LNCaP clone FGC (cell line): ENCODE measurements at regions not wholly inside any gene's neighbourhood (a gene's known extent, or its start where the extent isn't known, plus 50 kb on each side); places are given as distances from the start of the nearest gene placed in this dataset.

Source experiments
- DNase-seq: peaks from one replicate; pipeline ENCODE4 v3.0.0-alpha.2; 2011; ENCODE audit warnings: low read depth
- H3K4me3 ChIP-seq: 2 replicates; pipeline ENCODE4 v1.5.1; 2011; ENCODE audit warnings: mild to moderate bottlenecking, low read depth, low read length, control low read depth
- TF ChIP-seq, protein P1 (sequence below): IDR thresholded peaks from 2 replicates; pipeline ENCODE4 v1.5.1; 2012; ENCODE audit warnings: mild to moderate bottlenecking; ENCODE audit not compliant: control insufficient read depth, insufficient read depth; ENCODE audit errors: extremely low read depth

DNA sequence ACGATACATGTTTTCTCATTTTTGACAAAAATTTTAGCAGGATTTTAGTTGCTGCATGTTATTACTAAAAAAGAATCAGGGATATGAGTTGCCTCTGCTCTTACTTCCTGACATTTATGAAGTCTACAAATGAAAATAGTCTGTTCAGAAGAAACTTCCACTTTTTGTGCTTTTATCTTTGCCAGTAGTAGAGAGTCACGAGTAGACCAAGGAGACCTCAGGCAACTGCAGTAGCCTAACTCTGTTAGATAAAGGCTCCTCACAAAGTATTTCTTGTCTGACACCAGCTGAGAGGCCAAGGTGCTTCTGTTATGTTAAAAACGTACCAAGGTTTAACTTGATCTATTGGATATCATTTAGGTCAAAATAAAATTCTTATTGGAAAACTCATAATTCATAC is 333.9 kb downstream of the NR2F1-AS1 start:
- TF ChIP-seq, protein P1, sequence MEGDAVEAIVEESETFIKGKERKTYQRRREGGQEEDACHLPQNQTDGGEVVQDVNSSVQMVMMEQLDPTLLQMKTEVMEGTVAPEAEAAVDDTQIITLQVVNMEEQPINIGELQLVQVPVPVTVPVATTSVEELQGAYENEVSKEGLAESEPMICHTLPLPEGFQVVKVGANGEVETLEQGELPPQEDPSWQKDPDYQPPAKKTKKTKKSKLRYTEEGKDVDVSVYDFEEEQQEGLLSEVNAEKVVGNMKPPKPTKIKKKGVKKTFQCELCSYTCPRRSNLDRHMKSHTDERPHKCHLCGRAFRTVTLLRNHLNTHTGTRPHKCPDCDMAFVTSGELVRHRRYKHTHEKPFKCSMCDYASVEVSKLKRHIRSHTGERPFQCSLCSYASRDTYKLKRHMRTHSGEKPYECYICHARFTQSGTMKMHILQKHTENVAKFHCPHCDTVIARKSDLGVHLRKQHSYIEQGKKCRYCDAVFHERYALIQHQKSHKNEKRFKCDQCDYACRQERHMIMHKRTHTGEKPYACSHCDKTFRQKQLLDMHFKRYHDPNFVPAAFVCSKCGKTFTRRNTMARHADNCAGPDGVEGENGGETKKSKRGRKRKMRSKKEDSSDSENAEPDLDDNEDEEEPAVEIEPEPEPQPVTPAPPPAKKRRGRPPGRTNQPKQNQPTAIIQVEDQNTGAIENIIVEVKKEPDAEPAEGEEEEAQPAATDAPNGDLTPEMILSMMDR, result no peak
- H3K4me3 ChIP-seq, result no peak overlapping the region
- DNase-seq, result no peak

DNA sequence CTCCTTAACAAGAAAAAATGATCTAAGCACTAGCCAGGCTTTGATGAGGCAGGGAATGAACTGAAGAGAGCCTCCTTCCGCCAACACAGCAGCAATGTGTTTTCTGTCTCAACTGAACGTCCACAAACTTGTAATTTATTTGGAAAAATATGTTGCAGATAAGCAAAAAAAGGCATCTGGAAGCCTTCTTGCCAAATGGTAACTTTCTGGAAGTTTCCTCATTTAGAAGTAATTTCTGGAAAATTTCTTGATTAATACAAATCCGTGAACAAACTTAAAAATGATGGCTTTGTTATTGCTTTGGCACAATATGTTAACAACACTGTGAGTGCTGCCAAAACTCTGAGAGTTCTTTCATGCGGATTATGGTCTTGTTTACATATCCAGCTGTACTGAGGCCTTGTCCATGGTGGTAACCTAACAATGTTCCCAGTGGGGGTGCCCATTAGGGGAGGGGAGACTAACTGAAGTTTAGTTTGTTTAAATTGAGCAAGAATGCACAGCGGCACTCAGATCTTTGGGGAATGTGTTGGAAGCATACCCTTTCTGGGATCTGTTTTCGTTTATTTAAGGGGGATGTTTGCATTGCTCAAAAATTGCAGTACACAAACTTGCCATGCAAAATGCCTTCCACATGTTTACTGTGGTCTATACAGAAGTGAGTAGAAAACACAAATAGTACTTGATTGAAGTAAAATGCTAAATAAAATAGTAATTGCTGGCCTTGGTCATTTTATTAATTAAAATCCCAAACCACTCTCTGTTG is 334.7 kb downstream of the NR2F1-AS1 start:
- no peak for DNase-seq
- no peak overlapping the region for H3K4me3 ChIP-seq
- TF ChIP-seq, protein P1, result no peak

DNA sequence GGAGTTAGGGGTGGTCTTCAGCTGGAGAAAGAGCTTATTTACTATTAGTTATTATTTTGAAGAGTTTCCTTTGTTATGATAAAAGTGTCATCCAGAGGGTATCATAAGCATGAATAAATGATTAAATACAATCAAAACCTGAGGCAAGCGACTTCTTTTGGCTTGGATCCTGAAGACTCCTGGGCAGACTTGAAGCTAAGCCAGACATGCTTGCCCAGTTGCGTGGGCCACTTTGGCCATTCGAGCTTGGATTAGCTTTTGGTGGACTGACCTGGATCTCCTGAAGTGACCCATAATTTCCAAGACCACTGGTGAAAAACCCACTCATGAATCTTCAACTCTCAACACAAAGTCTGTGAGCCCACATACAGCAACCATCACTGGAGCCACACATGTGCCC is 335.8 kb downstream of the NR2F1-AS1 start:
- no peak for DNase-seq
- TF ChIP-seq, protein P1, result no peak
- no peak overlapping the region for H3K4me3 ChIP-seq

DNA sequence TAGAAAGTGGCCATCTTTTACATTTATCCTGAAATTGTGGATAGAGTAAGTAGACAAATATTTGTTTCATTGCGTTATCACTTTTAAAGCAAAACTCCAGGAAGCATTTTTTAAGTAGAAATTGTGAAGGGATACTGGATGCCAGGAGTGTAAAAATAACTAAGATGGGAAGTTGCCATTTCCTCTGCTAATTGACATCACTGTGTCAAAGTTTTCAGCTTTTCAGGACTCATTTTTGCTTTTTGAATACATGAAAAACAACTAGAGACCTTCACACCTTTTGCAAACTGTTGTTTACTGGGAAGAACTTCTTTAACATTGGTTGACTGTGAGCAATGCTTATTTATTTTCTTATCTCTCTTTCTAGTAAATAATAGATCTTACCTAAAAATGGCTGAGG is 337.5 kb downstream of the NR2F1-AS1 start:
- no peak for DNase-seq

DNA sequence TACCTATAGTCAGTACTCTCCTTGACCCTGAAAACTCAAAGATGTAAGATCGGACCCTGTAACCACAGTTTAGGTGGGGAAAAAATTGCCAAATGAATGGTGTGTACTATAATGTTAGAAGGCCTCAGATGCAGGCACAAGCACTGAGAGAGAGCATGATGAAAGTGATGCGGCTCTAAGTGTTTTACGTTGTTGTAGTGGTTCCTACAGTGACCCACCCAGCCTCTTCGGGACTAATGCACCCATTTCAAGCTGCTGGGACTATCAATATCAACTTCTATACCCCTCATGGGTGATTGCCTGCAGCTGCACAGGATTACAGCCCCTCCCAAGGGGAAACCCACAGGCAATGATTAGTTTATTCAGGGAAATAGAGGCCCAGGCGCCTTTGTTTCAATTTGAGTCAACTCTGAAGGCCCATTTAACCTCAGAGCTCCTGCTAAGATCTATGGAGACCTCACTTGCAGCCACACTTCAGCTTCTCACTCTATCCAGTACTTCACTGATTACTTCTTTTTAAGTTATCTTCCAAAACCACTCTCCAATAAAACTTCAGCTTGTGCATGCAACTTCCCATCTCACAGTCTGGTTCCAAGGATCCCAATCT is 340.7 kb downstream of the NR2F1-AS1 start:
- no peak overlapping the region for H3K4me3 ChIP-seq
- TF ChIP-seq, protein P1, result no peak
- DNase-seq, result no peak

More for the DNA sequence above, 337.5 kb downstream of the NR2F1-AS1 start:
- no peak overlapping the region for H3K4me3 ChIP-seq
- TF ChIP-seq, protein P1, result no peak

DNA sequence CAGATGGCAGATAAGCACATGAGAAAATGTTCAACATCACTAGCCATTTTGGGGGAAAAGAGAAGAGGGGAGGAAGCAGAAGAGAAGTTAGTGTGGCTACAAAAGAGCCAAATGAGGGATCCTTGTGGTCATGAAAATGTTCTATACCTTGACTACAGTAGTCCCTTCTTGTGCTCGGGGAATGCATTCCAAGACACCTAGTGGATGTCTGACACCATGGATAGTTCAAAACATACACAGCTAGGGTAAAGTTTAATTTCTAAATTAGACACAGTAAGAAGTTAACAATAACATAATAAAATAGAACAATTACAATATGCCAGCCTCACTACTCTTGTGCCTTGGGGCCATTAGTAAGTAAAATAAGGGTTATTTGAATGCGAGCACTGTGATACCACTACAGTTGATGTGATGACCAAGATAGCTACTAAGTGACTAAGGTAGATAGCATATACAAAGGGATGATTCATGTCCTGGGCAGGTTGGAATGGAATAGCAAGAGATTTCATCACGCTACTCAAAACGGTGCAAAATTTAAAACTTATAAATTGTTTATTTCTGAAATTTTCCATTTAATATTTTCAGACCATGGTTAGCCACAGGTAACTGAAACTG is 344.1 kb downstream of the NR2F1-AS1 start:
- no peak overlapping the region for H3K4me3 ChIP-seq
- no peak for DNase-seq
- TF ChIP-seq, protein P1, result no peak

DNA sequence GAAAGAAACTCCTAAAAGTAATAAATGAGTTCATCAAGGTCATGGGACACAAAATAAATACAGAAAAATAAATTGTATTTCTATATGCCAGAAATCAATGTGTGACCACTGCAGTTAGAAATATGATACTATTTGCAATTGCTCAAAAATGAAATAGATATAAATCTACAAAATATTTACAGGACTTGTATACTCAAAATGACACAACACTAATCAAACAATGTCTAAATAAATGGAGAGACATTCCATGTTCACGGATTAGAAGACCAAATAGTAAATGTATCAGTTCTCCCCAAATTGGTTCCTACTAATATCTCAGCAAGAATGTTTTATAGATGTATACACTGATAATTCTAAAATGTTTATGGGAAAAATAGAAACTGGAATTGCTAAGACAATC is 345.3 kb downstream of the NR2F1-AS1 start:
- no peak overlapping the region for H3K4me3 ChIP-seq
- no peak for DNase-seq
- TF ChIP-seq, protein P1, result no peak
